Activated CD4-positive, alpha-beta T cell treated with anti-CD3 and anti-CD28 coated beads, Interleukin-2, amount 50 U/mL, for 24 hours (primary cell): ENCODE measurements at regions not wholly inside any gene's neighbourhood (a gene's known extent, or its start where the extent isn't known, plus 50 kb on each side); places are given as distances from the start of the nearest gene placed in this dataset.
"Not testable (repeated sequence)": the region's sequence is repeated elsewhere in the genome, so short reads cannot be mapped to it uniquely, and the experiment has no call there.

Experiments
- DNase-seq, 2 donors: peaks; one replicate each; pipeline ENCODE4 v3.0.0-alpha.2; 2020; ENCODE audit warnings: low read depth in 1 of 2, low spot score in 1 of 2

DNA sequence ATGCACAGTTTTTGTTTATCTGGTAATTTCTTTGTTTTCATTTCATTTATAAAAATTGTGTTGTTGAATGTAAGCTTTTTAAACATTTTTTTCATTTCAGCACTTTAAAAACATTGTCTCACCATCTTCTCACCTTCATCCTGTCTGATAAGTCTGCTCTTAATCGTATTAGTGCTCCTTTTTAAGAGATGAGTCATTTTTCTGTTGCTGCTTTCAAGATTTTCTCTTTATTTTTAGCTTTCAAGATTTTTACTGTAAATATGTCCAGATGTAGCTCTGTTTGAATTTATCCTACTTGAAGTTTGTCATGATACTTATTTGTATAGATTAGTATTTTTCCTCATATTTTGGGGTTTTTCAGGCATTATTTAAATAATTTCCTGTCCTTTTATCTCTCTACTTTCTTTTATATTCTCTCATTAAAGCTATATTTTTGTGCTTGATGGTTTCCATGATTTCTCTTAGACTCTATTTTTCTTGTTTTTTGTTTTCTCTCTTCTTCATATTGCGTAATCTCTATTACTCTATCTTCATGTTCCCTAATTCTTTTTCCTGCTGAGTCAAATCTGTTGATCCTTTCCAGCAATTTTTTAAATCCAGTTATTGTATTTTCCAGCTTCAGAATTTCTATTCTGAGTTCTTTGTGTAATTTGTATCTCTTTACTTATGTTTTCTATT lies 1400.4 kb upstream of the PCDH7 start:
- no peak for DNase-seq

- DNase-seq, result no peak
Observed at GRCh38 chr4:29320947-29321620, 1399.1 kb upstream of the PCDH7 start.

- no peak for DNase-seq
Observed at GRCh38 chr4:29326004-29326403, 1394.2 kb upstream of the PCDH7 start.

- DNase-seq, result no peak
Observed at GRCh38 chr4:29326816-29327215, 1393.4 kb upstream of the PCDH7 start.

DNA sequence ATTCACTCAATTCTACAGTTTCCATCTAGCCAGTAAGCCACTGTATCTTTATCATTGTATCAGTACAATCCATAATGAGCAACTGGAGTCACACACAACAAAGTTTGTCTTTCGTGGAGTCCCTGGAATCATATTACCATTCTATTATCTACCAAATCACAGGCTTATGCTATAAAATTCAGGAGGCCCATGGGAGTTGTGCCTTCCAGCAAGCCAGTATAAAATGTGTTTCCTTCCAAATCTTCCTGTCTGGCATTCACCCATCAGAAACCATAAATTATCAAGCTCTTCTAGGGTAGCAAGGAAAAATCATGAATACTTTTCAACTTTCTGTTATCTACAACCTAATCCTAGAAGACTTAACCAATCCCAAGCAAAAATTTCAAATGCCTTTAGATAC lies 1383.3 kb upstream of the PCDH7 start:
- no peak for DNase-seq

- DNase-seq, result no peak
Observed at GRCh38 chr4:29372971-29373370, 1347.2 kb upstream of the PCDH7 start.

- no peak for DNase-seq
Observed at GRCh38 chr4:29375716-29376115, 1344.5 kb upstream of the PCDH7 start.

DNA sequence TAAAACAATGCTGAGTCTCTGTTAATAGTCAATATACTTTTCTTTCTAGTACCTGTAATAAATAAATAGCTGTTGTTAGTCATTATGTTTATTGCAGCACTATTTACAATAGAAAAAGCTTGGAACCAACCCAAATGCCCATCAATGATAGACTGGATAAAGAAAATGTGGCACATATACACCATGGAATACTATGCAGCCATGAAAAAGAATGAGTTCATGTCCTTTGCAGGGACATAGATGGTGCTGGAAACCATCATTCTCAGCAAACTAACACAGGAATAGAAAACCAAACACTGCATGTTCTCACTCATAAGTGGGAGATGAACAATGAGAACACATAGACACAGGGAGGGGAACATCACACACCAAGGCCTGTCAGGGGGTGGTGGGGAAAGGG lies 1341.9 kb upstream of the PCDH7 start:
- DNase-seq, result not testable (repeated sequence)

DNA sequence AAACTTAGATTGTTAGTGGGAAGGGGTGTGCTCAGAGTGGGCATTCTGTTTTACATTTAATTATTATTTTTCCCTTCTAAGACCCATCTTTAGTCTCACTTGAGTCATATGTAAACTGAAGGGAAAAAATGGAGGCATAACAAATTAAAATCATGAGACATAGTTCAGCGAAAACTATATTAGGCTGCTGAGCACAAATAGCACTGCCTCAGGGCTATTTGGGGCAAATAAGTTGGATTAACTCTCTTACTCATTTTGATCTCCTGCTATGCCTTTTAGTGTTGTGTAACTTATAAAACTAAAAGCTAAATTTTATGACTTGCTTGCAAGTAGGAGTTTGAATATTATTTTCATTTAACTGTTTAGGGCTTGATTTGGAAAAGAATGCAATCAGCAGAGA lies 1329.2 kb upstream of the PCDH7 start:
- no peak for DNase-seq

DNA sequence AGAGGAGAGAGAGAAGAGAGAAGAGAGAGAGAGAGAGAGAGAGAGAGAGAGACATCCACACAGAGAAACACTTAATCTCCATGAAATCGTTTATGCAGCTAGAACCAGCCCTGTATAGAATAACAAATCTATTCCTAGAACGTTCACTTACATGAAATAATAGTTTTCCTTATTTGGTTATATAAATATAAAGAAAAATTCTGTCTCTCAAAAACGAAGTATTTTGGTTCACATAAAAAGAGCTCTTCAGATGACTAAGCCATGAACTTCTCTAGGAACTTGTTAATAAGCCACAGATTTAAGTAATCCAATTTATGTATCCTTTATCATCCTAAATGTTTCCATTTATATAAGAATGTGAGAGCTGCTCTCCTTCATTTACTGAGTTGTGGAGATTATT lies 1315.1 kb upstream of the PCDH7 start:
- no peak for DNase-seq

DNA sequence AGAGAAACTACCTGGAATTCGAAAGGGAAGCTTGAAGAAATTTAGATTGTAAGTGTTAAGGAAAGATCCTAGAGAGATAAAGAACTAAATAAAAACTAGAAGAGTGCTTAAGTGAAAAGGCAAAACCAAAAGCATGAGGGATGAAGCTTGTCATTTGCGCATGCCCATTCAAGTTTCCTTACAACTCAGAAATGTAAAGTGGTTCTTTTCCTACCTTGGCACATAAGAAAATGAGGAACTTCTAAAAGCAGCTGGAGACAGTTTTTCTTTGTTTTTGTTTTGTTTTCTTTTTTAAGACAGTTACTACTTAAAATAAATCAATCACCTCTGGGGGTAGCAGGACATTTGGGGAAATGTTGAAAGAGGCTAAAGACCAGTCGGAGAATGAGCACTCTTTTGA lies 1304.4 kb upstream of the PCDH7 start:
- no peak for DNase-seq

- no peak for DNase-seq
Observed at GRCh38 chr4:29423836-29424721, 1296.1 kb upstream of the PCDH7 start.

DNA sequence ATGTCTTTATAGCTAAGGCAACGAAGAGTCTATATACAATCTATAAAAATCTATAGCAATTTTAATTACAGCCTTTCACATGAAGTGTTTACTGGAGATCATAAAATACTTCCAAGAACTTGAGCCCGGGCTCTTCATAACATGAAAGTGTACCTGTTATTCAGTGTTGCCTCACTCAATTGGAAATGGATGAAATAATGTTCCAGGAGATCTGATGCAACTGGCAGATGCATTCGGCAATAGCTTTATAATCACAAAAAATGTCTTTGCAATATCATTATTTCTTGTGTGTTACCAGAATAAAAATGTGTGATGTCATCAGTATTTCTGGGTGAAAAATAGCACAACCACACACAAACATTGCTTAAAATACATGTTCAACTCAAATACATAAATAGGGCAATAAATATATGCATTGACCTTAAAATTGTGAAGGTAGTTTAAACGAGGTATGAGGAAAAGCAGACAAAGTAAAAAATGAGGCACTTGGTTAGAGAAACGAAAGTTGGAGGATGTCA lies 1266.8 kb upstream of the PCDH7 start:
- DNase-seq, result no peak

GRCh38 chr4:29459926-29460325 lies 1260.2 kb upstream of the PCDH7 start:
- DNase-seq, result no peak

- no peak for DNase-seq
Observed at GRCh38 chr4:29467044-29467717, 1253.0 kb upstream of the PCDH7 start.
